ENCODE measurements at regions not wholly inside any gene's neighbourhood (a gene's known extent, or its start where the extent isn't known, plus 50 kb on each side); places are given as distances from the start of the nearest gene placed in this dataset.

GRCh38 chr16:79264237-79265109 lies 336.1 kb downstream of the MAF start:
- peaks cover 97% of the 10 kb centered on the region for H3K27me3 Mint-ChIP-seq
- no peak for ATAC-seq
- peaks cover 26% of the 10 kb centered on the region for H3K4me1 Mint-ChIP-seq
- H3K27ac Mint-ChIP-seq: no peak overlapping the region
- H3K9me3 Mint-ChIP-seq: peaks cover 0 to 4% of the 10 kb centered on the region in 2 donors
- H3K4me3 Mint-ChIP-seq: no peak overlapping the region
- no peak for DNase-seq

- DNase-seq: no peak
- peaks cover 0 to 4% of the 10 kb centered on the region in 2 donors for H3K9me3 Mint-ChIP-seq
- no peak overlapping the region for H3K4me3 Mint-ChIP-seq
- no peak for ATAC-seq
- H3K4me1 Mint-ChIP-seq: peaks cover 15% of the 10 kb centered on the region
- no peak overlapping the region for H3K27ac Mint-ChIP-seq
- H3K27me3 Mint-ChIP-seq: peaks cover 100% of the 10 kb centered on the region
Measured at GRCh38 chr16:79263425-79263824, 337.1 kb downstream of the MAF start.
